MCF 10A (cell line): ENCODE measurements at regions not wholly inside any gene's neighbourhood (a gene's known extent, or its start where the extent isn't known, plus 50 kb on each side); places are given as distances from the start of the nearest gene placed in this dataset.

Experiments
- BruUV-seq: library from RNA; stranded (reverse); fragments of 400-500 nt; replicated peaks from 2 replicates; lab custom pipeline; 2021; lab: Mats Ljungman, UMichigan
- CTCF ChIA-PET: fragments of 300-600 bp; sonication (Branson Sonifier 250); formaldehyde crosslinking; extraction: SDS; loops from one replicate; lab custom pipeline; 2021; ENCODE audit warnings: antibody characterized with exemption, inconsistent platforms; lab: Yijun Ruan, JAX
- POLR2A ChIA-PET: fragments of 300-600, 350-650 bp; sonication (Branson Sonifier 250); formaldehyde crosslinking; extraction: SDS; loops from one replicate; lab custom pipeline; 2020; ENCODE audit warnings: antibody characterized with exemption, inconsistent platforms; lab: Yijun Ruan, JAX
- DNase-seq: peaks from one replicate; pipeline ENCODE4 v3.0.0-alpha.2; 2018; ENCODE audit not compliant: unreplicated experiment
- H3K27ac Mint-ChIP-seq: one replicate; pipeline ENCODE4 v1.8.0; 2022; ENCODE audit warnings: mild to moderate bottlenecking, low read depth, mixed read lengths; ENCODE audit not compliant: unreplicated experiment
- H3K27me3 Mint-ChIP-seq: one replicate; pipeline ENCODE4 v1.8.0; 2022; ENCODE audit warnings: mixed read lengths; ENCODE audit not compliant: insufficient read depth, unreplicated experiment
- H3K36me3 Mint-ChIP-seq: one replicate; pipeline ENCODE4 v1.8.0; 2022; ENCODE audit warnings: mild to moderate bottlenecking, moderate library complexity, mixed read lengths; ENCODE audit not compliant: insufficient read depth, unreplicated experiment
- H3K4me1 Mint-ChIP-seq: one replicate; pipeline ENCODE4 v1.8.0; 2022; ENCODE audit warnings: mixed read lengths; ENCODE audit not compliant: insufficient read depth, unreplicated experiment
- H3K4me3 Mint-ChIP-seq: one replicate; pipeline ENCODE4 v1.8.0; 2022; ENCODE audit warnings: mild to moderate bottlenecking, moderate library complexity, mixed read lengths; ENCODE audit not compliant: unreplicated experiment
- H3K9me3 Mint-ChIP-seq: one replicate; pipeline ENCODE4 v1.8.0; 2022; ENCODE audit warnings: mixed read lengths; ENCODE audit not compliant: unreplicated experiment
- CTCF ChIP-seq: fragments of 200-600 bp; IDR thresholded peaks from one replicate; pipeline ENCODE4 v1.8.0; 2022; ENCODE audit warnings: antibody characterized with exemption, mild to moderate bottlenecking; ENCODE audit not compliant: unreplicated experiment
- intact Hi-C: fragments of 100-400 bp; cut with micrococcal nuclease; formaldehyde crosslinking; loops from 2 replicates; pipeline ENCODE4 v1.14.1; 2022

GRCh38 chr5:156271569-156271968 is 55.4 kb upstream of the SGCD start:
- intact Hi-C loops, result no loop called here
- Mint-ChIP-seq H3K36me3 (no peaks in the 10 kb centered on the region), H3K9me3 (peaks cover 7% of the 10 kb centered on the region), H3K27ac (no peak overlapping the region), H3K4me1 (no peaks in the 10 kb centered on the region), H3K27me3 (no peaks in the 10 kb centered on the region), H3K4me3 (no peak overlapping the region)
- no peak for TF ChIP-seq CTCF
- POLR2A ChIA-PET, result no interaction called here
- BruUV-seq, result no TSS peak
- no peak for DNase-seq
- CTCF ChIA-PET, result interaction anchor here (0.6 kb wide), 1 partner anchor 665 kb away, joined by 4 read pairs; no protein-coding TSS in a partner anchor

GRCh38 chr5:156272139-156272538 is 54.8 kb upstream of the SGCD start:
- Mint-ChIP-seq H3K4me1 (no peaks in the 10 kb centered on the region), H3K36me3 (no peaks in the 10 kb centered on the region), H3K9me3 (peaks cover 7% of the 10 kb centered on the region), H3K27ac (no peak overlapping the region), H3K27me3 (no peaks in the 10 kb centered on the region), H3K4me3 (no peak overlapping the region)
- TF ChIP-seq CTCF, result no peak
- intact Hi-C loops, result no loop called here
- CTCF ChIA-PET, result no interaction called here
- no peak for DNase-seq
- POLR2A ChIA-PET, result no interaction called here
- BruUV-seq, result no TSS peak

- no peak for DNase-seq
- Mint-ChIP-seq H3K27ac (no peak overlapping the region), H3K27me3 (no peaks in the 10 kb centered on the region), H3K4me3 (no peak overlapping the region), H3K4me1 (no peaks in the 10 kb centered on the region), H3K36me3 (no peaks in the 10 kb centered on the region), H3K9me3 (peaks cover 5% of the 10 kb centered on the region)
- ChIA-PET CTCF (no interaction called here), POLR2A (no interaction called here)
- TF ChIP-seq CTCF, result no peak
- BruUV-seq, result no TSS peak
- intact Hi-C loops, result no loop called here
Measured at GRCh38 chr5:156273325-156273724, 53.6 kb upstream of the SGCD start.

- no peak for DNase-seq
- BruUV-seq, result no TSS peak
- CTCF ChIA-PET, result no interaction called here
- POLR2A ChIA-PET, result no interaction called here
- Mint-ChIP-seq H3K4me3 (no peak overlapping the region), H3K9me3 (no peaks in the 10 kb centered on the region), H3K36me3 (no peaks in the 10 kb centered on the region), H3K4me1 (no peaks in the 10 kb centered on the region), H3K27me3 (no peaks in the 10 kb centered on the region), H3K27ac (no peak overlapping the region)
- TF ChIP-seq CTCF, result no peak
- intact Hi-C loops, result no loop called here
Measured at GRCh38 chr5:156274453-156274852, 52.5 kb upstream of the SGCD start.
